ENCODE measurements at regions not wholly inside any gene's neighbourhood (a gene's known extent, or its start where the extent isn't known, plus 50 kb on each side); places are given as distances from the start of the nearest gene placed in this dataset.

GRCh38 chr14:51468523-51468922 is 183.2 kb upstream of the FRMD6 start:
- H3K27ac ChIP-seq = no peak overlapping the region
- no peak overlapping the region for H3K4me3 ChIP-seq
- no peaks in the 10 kb centered on the region for H3K9me3 ChIP-seq
- no peaks in the 10 kb centered on the region for H3K4me1 ChIP-seq
- no peaks in the 10 kb centered on the region for H3K27me3 ChIP-seq
- H3K36me3 ChIP-seq = no peaks in the 10 kb centered on the region
- TF ChIP-seq, protein P1, sequence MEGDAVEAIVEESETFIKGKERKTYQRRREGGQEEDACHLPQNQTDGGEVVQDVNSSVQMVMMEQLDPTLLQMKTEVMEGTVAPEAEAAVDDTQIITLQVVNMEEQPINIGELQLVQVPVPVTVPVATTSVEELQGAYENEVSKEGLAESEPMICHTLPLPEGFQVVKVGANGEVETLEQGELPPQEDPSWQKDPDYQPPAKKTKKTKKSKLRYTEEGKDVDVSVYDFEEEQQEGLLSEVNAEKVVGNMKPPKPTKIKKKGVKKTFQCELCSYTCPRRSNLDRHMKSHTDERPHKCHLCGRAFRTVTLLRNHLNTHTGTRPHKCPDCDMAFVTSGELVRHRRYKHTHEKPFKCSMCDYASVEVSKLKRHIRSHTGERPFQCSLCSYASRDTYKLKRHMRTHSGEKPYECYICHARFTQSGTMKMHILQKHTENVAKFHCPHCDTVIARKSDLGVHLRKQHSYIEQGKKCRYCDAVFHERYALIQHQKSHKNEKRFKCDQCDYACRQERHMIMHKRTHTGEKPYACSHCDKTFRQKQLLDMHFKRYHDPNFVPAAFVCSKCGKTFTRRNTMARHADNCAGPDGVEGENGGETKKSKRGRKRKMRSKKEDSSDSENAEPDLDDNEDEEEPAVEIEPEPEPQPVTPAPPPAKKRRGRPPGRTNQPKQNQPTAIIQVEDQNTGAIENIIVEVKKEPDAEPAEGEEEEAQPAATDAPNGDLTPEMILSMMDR (IDR thresholded peaks at IDR 0.05) = no peak
- no peak for DNase-seq (ENCODE audit: low spot score in 2 of 2)
- intact Hi-C loops (cut with DNase I) = no loop called here

DNA sequence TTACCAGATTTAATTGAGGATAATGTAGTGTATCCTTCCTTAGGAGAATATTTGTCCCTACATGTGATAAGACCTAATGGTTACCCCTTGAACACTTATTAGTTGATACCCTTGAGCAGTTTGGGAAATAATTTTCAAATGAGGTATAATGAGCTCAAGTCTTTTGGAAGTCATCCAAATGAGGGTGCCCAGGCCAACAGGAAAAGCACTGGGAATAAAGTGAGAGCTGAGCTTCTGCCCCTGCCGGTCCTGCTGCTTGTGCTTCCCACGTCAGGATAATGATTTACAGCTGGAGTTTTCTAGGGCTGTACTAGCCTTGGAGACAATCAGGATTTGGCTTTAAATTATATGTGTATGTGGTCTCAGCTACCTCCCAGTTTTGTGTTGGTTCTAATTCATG is 178.8 kb upstream of the FRMD6 start:
- Histone ChIP-seq H3K36me3 (no peaks in the 10 kb centered on the region), H3K27ac (no peak overlapping the region), H3K9me3 (no peaks in the 10 kb centered on the region), H3K4me3 (no peak overlapping the region), H3K4me1 (no peaks in the 10 kb centered on the region), H3K27me3 (no peaks in the 10 kb centered on the region)
- intact Hi-C loops (cut with DNase I) = no loop called here
- TF ChIP-seq, protein P1 (IDR thresholded peaks at IDR 0.05) = no peak
- no peak for DNase-seq (ENCODE audit: low spot score in 2 of 2)

DNA sequence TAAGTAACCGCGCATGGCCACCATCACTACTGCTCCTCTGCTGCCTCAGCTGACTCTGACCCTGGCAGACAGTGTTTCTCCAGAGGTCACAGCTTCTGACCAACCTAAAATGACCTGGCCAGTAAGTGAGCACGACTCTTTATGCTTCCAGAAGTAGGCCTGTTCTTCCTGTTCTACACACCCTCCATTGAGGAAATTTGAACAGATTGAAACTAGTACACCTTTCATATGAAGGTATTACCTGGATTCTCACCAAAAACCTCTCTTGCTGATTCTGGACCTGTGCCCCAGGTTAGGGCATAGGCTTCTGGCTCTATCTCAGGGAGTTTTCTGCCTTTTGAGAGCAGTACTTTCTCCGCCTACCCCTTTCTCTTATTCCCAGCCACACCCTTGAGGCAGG is 178.4 kb upstream of the FRMD6 start:
- Histone ChIP-seq H3K36me3 (no peaks in the 10 kb centered on the region), H3K9me3 (no peaks in the 10 kb centered on the region)
- intact Hi-C loops (cut with DNase I) = no loop called here

DNA sequence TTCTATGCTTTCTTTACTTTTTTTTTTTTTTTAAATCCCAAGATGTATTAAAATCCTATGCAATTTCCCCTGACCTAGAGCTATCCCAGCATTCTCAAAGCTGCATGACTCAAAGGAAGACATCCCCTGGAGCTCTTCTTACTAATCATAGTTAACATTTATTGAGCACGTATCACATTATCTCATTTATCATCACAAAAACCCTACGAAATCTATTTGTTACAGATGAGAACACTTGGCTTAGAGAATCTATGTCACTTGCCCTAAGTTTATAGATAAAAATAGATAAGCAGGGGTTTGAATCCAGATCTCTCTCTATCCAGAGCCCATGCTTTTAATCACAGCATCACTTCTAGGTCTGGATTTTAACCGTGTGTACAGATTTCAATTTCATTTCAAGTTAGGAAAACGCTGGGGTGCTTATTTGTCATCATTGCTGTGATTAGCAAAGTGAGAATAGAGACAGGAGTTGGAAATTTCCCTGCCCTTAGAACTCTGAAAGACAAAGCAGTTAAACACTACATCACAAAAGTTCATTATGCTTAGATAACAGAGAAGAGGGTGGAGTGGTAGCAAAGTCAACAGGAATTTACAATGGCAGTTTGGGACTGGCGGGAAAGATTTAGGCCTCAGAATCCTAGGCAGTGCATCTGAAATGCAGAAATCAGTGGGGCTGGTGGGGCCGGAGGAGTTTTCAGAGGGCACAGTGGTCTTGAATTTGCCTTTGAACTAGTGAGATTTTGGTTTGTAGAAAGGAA is 177.7 kb upstream of the FRMD6 start:
- intact Hi-C loops (cut with DNase I) = no loop called here
- H3K4me3 ChIP-seq = no peak overlapping the region
- no peaks in the 10 kb centered on the region for H3K4me1 ChIP-seq
- no peaks in the 10 kb centered on the region for H3K27me3 ChIP-seq
- H3K9me3 ChIP-seq = no peaks in the 10 kb centered on the region
- DNase-seq (ENCODE audit: low spot score in 2 of 2) = no peak
- no peaks in the 10 kb centered on the region for H3K36me3 ChIP-seq
- TF ChIP-seq, protein P1 (IDR thresholded peaks at IDR 0.05) = no peak
- H3K27ac ChIP-seq = no peak overlapping the region

More for the DNA sequence above, 178.4 kb upstream of the FRMD6 start:
- no peak overlapping the region for H3K4me3 ChIP-seq
- TF ChIP-seq, protein P1 (IDR thresholded peaks at IDR 0.05) = no peak
- no peaks in the 10 kb centered on the region for H3K27me3 ChIP-seq
- no peak overlapping the region for H3K27ac ChIP-seq
- H3K4me1 ChIP-seq = no peaks in the 10 kb centered on the region
- no peak for DNase-seq (ENCODE audit: low spot score in 2 of 2)

DNA sequence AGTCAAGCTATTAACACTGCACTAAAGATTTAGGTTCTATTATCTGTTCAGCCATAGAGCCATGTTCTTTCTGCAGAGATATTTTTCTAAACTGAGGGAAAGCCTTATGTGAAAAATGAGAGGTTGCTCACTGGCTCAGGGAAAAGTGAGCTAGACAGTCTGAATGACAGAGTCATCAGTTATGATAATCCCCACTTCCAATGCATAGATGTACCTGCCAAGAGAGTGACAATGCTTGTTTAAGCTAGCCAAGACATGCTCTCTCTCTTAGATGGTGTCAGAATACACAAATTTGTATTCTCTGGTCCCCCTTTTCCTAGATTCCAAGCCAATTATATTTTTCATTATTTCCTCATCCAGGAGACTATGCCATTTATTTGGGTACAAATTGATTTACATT is 176.9 kb upstream of the FRMD6 start:
- Histone ChIP-seq H3K36me3 (no peaks in the 10 kb centered on the region), H3K4me1 (no peaks in the 10 kb centered on the region), H3K27me3 (no peaks in the 10 kb centered on the region), H3K4me3 (no peak overlapping the region), H3K9me3 (no peaks in the 10 kb centered on the region), H3K27ac (no peak overlapping the region)
- intact Hi-C loops (cut with DNase I) = no loop called here
- TF ChIP-seq, protein P1 (IDR thresholded peaks at IDR 0.05) = no peak
- no peak for DNase-seq (ENCODE audit: low spot score in 2 of 2)

Measured in ascending aorta (tissue), 2 donors.